ENCODE measurements at regions not wholly inside any gene's neighbourhood (a gene's known extent, or its start where the extent isn't known, plus 50 kb on each side); places are given as distances from the start of the nearest gene placed in this dataset.
A peak's percentile ranks its signal among the peaks of the same experiment; 100 is the strongest.

- Histone ChIP-seq H3K36me3 (ENCODE audit: low read depth) (no peaks in the 10 kb centered on the region), H3K27ac (ENCODE audit: poor library complexity, severe bottlenecking) (no peak overlapping the region), H3K4me3 (ENCODE audit: severe bottlenecking) (no peak overlapping the region), H3K4me1 (ENCODE audit: insufficient read depth, poor library complexity, severe bottlenecking) (no peaks in the 10 kb centered on the region), H3K9me3 (ENCODE audit: severe bottlenecking) (no peaks in the 10 kb centered on the region), H3K27me3 (ENCODE audit: insufficient read depth, poor library complexity, severe bottlenecking) (no peaks in the 10 kb centered on the region)
- ATAC-seq (ENCODE audit: low read depth) (peak; percentile 71), DNase-seq (ENCODE audit: low spot score) (no peak)
- TF ChIP-seq CTCF (IDR thresholded peaks at IDR 0.05; ENCODE audit: poor library complexity, severe bottlenecking): peak; percentile 36
These were observed 87.0 kb downstream of the PLSCR2 start for GRCh38 chr3:146382386-146382785.

DNA sequence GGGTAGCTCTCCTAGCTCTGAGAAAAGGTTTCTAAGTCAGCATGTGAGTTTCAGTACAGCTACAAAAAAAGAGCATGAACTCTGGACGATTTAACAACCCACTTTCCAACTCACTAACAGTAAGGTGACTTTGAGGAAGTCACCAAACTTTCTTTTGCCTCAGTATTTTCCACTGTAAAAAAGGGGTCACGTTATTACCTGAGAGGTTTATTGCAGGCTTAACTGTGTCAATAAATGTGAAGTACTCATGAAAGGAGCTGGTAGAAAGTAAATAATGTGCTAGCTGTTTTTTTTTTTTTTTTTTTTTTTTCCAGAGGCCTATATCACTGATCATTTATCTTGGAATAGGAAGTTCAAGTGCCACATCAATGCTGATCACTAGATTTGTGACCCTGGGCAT is 89.3 kb downstream of the PLSCR2 start:
- Histone ChIP-seq H3K27me3 (ENCODE audit: insufficient read depth, poor library complexity, severe bottlenecking) (no peaks in the 10 kb centered on the region), H3K4me1 (ENCODE audit: insufficient read depth, poor library complexity, severe bottlenecking) (no peaks in the 10 kb centered on the region), H3K9me3 (ENCODE audit: severe bottlenecking) (no peaks in the 10 kb centered on the region), H3K4me3 (ENCODE audit: severe bottlenecking) (no peak overlapping the region), H3K36me3 (ENCODE audit: low read depth) (no peaks in the 10 kb centered on the region), H3K27ac (ENCODE audit: poor library complexity, severe bottlenecking) (no peak overlapping the region)
- DNase-seq (ENCODE audit: low spot score) (no peak), ATAC-seq (ENCODE audit: low read depth) (no peak)
- TF ChIP-seq CTCF (IDR thresholded peaks at IDR 0.05; ENCODE audit: poor library complexity, severe bottlenecking): no peak

DNA sequence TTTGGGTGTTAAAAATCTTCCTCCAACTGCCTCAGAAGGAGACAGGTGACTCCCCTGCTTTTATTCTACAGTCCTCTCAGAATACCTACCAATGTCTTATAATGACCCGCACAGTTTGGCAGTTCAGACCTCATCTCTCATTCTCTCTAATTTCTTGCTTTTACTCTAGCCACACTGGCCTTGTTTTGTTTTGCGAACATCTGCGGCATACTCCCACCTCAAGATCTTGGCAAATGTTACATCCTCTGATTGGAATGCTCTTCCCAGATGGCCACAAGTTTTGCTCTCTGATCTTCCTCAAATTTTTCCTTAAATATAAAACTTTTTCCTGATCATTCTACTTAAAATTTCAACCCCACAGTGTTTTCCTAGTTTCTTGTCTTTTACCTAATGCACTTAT is 94.1 kb downstream of the PLSCR2 start:
- DNase-seq (ENCODE audit: low spot score): no peak
- TF ChIP-seq CTCF (IDR thresholded peaks at IDR 0.05; ENCODE audit: poor library complexity, severe bottlenecking): no peak
- ATAC-seq (ENCODE audit: low read depth): no peak

GRCh38 chr3:146374146-146374545 is 95.2 kb downstream of the PLSCR2 start:
- Histone ChIP-seq H3K4me1 (ENCODE audit: insufficient read depth, poor library complexity, severe bottlenecking) (no peaks in the 10 kb centered on the region), H3K9me3 (ENCODE audit: severe bottlenecking) (peaks cover 5% of the 10 kb centered on the region), H3K27ac (ENCODE audit: poor library complexity, severe bottlenecking) (no peak overlapping the region), H3K36me3 (ENCODE audit: low read depth) (no peaks in the 10 kb centered on the region), H3K4me3 (ENCODE audit: severe bottlenecking) (no peak overlapping the region), H3K27me3 (ENCODE audit: insufficient read depth, poor library complexity, severe bottlenecking) (no peaks in the 10 kb centered on the region)
- DNase-seq (ENCODE audit: low spot score) (no peak), ATAC-seq (ENCODE audit: low read depth) (no peak)
- TF ChIP-seq CTCF (IDR thresholded peaks at IDR 0.05; ENCODE audit: poor library complexity, severe bottlenecking): no peak

More for the DNA sequence above, 94.1 kb downstream of the PLSCR2 start:
- H3K9me3 ChIP-seq (ENCODE audit: severe bottlenecking): peaks cover 5% of the 10 kb centered on the region
- H3K27ac ChIP-seq (ENCODE audit: poor library complexity, severe bottlenecking): no peak overlapping the region
- H3K27me3 ChIP-seq (ENCODE audit: insufficient read depth, poor library complexity, severe bottlenecking): no peaks in the 10 kb centered on the region
- no peak overlapping the region for H3K4me3 ChIP-seq (ENCODE audit: severe bottlenecking)
- H3K4me1 ChIP-seq (ENCODE audit: insufficient read depth, poor library complexity, severe bottlenecking): no peaks in the 10 kb centered on the region
- no peaks in the 10 kb centered on the region for H3K36me3 ChIP-seq (ENCODE audit: low read depth)

DNA sequence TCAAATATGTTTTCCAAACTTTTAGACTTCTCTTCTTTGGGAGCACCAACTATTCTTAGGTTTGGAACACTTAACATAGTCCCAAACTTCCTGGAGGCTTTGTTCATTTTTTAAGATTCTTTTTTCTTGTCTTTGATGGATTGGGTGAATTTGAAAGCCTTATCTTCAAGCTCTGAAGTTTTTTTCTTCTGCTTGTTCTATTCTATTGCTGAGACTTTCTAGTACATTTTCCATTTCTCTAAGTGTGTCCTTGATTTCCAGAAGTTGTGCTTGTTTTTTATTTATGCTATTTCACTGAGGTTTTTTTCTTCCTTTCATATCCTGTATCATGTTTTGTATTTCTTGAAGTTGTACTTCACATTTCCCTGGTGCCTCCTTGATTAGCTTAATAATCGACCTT is 97.5 kb downstream of the PLSCR2 start:
- Histone ChIP-seq H3K4me3 (ENCODE audit: severe bottlenecking) (no peak overlapping the region), H3K27me3 (ENCODE audit: insufficient read depth, poor library complexity, severe bottlenecking) (no peaks in the 10 kb centered on the region), H3K36me3 (ENCODE audit: low read depth) (no peaks in the 10 kb centered on the region), H3K27ac (ENCODE audit: poor library complexity, severe bottlenecking) (no peak overlapping the region), H3K4me1 (ENCODE audit: insufficient read depth, poor library complexity, severe bottlenecking) (no peaks in the 10 kb centered on the region), H3K9me3 (ENCODE audit: severe bottlenecking) (peaks cover 5% of the 10 kb centered on the region)
- no peak for TF ChIP-seq CTCF (IDR thresholded peaks at IDR 0.05; ENCODE audit: poor library complexity, severe bottlenecking)
- ATAC-seq (ENCODE audit: low read depth): no peak
- DNase-seq (ENCODE audit: low spot score): no peak

All from RWPE2 (cell line).